ENCODE measurements at regions not wholly inside any gene's neighbourhood (a gene's known extent, or its start where the extent isn't known, plus 50 kb on each side); places are given as distances from the start of the nearest gene placed in this dataset.

DNA sequence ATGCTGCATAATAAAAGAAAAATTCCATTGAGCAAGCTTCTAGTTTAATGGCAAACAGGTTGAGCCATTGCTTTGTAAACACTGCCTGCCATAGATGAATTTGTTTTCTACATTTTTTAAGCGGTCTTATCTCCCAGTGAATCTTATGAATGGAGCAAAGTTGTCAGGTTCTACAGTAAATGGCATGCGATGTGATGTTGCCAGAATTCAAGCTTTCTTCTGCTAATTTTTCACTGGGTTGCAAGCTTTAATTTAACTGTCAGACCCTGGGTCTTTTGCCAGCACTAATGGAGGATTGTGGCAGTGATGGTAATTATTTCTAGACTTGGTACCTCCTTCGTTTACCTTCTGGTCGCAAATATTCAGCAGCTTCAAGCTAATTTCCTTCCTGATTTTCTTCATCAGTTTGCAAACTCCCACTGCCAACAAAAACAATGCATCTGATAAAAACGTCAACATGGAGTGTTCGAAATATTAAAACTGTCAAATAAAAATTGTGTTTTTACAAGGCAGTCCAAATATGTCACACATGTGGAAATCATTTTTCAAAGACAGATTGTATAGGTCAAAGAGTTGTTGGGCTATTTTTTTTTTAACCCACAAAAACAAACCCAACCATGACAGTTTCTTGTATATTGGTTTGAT, 274.2 kb upstream of the ERCC4 start:
- H3K14ac ChIP-seq (ENCODE audit: insufficient read depth, low read length) = no peak overlapping the region
- H3K4me1 Mint-ChIP-seq = peaks cover 3 to 12% of the 10 kb centered on the region in 2 experiments; a peak in 3 of 4 replicates

More for the DNA sequence above, 274.2 kb upstream of the ERCC4 start:
- Histone ChIP-seq H3K4ac (ENCODE audit: low read depth, low read length) (no peak overlapping the region), H3K27me3 (ENCODE audit: insufficient read depth, low read length) (no peaks in the 10 kb centered on the region), H3K4me2 (ENCODE audit: insufficient read depth, insufficient read length, low read length) (no peak overlapping the region), H4K8ac (replicated peaks; ENCODE audit: insufficient read length, low read depth, low read length) (no peak overlapping the region), H3K9ac (ENCODE audit: extremely low read depth, insufficient read length, low read length) (no peak overlapping the region), H2BK20ac (ENCODE audit: low read depth, low read length, poor library complexity, severe bottlenecking) (no peak overlapping the region), H3K23ac (ENCODE audit: insufficient read length, low read depth, low read length) (no peak overlapping the region), H3K79me1 (ENCODE audit: insufficient read depth, low read depth, low read length, poor library complexity, severe bottlenecking) (no peaks in the 10 kb centered on the region), H3T11ph (ENCODE audit: low read length) (no peak overlapping the region), H2BK15ac (ENCODE audit: low read depth, low read length) (no peak overlapping the region), H3K18ac (ENCODE audit: insufficient read length, low read depth, low read length) (no peak overlapping the region), H4K5ac (ENCODE audit: insufficient read length, low read depth, low read length) (no peak overlapping the region), H2BK12ac (ENCODE audit: insufficient read length, low read depth, low read length) (no peak overlapping the region), H3K27ac (ENCODE audit: insufficient read length, low read depth, low read length) (no peak overlapping the region), H4K20me1 (ENCODE audit: control insufficient read depth, insufficient read depth, insufficient read length) (no peaks in the 10 kb centered on the region), H2AK5ac (ENCODE audit: insufficient read length, low read length) (no peak overlapping the region), H2BK120ac (ENCODE audit: low read depth, low read length, poor library complexity, severe bottlenecking) (no peak overlapping the region), H2AFZ (ENCODE audit: low read length) (no peak overlapping the region), H3K9me3 (ENCODE audit: control insufficient read depth, low read depth, low read length) (no peaks in the 10 kb centered on the region), H3K79me2 (ENCODE audit: insufficient read depth, low read length) (no peaks in the 10 kb centered on the region), H4K91ac (ENCODE audit: insufficient read length, low read depth, low read length) (no peak overlapping the region), H3K56ac (ENCODE audit: insufficient read length, low read depth, low read length) (no peak overlapping the region), H3K23me2 (ENCODE audit: insufficient read length, low read depth, low read length, poor library complexity, severe bottlenecking) (no peaks in the 10 kb centered on the region), H2BK5ac (ENCODE audit: insufficient read length, low read length) (no peak overlapping the region), H3K4me1 (ENCODE audit: insufficient read depth, low read length) (no peaks in the 10 kb centered on the region)
- H3K27ac Mint-ChIP-seq = no peak overlapping the region
- DNase-seq = no peak
- H3K36me3 Mint-ChIP-seq (ENCODE audit: insufficient read depth in 1 of 3, low read depth in 3 of 3) = no peaks in the 10 kb centered on the region; a peak in 1 of 7 replicates
- no peaks in the 10 kb centered on the region; a peak in 1 of 5 replicates for H3K9me3 Mint-ChIP-seq
- no peak for TF ChIP-seq CTCF (conservative IDR thresholded peaks at IDR 0.05)
- no CpG with 5 or more reads among the region's 6 CpGs for WGBS (ENCODE audit: extremely low coverage, insufficient read length, low lambda C conversion rate)
- no peak overlapping the region for H3K4me3 Mint-ChIP-seq
- H3K27me3 Mint-ChIP-seq (ENCODE audit: low read depth) = no peaks in the 10 kb centered on the region
